HG02870 (cell line): ENCODE measurements at regions not wholly inside any gene's neighbourhood (a gene's known extent, or its start where the extent isn't known, plus 50 kb on each side); places are given as distances from the start of the nearest gene placed in this dataset.

Experiments used
- ATAC-seq: cut with Tn5 transposase; IDR thresholded peaks from one replicate; pipeline ENCODE4 v1.9.1; 2021; ENCODE audit warnings: mild to moderate bottlenecking, moderate library complexity; ENCODE audit not compliant: unreplicated experiment

GRCh38 chr10:78953113-78953798, 115.5 kb upstream of the ZMIZ1 start:
- ATAC-seq: no peak

DNA sequence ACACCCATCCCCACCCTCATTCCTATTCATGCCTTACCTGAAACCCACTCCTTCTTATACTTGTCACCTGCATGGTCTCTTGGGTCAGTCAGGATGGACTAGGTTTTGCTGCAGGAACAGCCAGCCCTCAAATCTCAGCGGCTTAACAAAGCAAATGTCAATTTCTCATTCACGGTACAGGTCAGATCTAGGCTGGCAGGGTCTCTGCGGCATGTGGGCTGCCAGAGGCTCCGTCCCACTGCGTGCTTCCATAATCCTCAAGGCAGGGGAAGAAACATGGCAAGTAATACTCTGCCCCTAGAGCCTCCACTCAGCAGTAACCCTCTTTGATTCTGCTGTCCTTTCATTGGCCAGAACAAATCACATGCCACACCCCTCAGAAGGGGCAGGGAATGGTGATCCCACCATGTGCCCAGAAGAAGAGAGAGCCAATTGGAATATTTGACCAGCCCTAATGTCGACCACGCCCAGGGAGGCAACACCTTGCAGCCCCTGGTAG, 114.9 kb upstream of the ZMIZ1 start:
- no peak for ATAC-seq

GRCh38 chr10:78954689-78955088, 114.1 kb upstream of the ZMIZ1 start:
- no peak for ATAC-seq

DNA sequence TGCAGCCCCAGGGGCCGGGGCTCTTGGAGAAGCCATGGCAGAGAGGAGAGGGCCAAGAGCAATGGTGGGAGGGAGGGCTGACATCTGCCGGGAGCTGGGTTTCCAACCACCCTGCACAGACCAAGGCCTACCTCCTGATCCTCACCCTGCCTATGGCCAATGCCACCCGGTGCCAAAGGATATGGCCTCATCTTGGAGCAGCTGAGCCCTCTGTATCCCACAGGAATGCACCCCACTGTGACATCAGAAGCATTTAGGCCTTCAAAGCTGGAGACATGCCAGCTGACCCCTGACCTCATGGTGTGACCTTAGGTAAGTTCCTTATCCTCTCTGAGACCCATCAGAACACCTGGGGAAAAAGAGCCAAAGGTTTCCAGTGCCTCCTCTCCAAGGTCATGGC, 113.6 kb upstream of the ZMIZ1 start:
- ATAC-seq: no peak

DNA sequence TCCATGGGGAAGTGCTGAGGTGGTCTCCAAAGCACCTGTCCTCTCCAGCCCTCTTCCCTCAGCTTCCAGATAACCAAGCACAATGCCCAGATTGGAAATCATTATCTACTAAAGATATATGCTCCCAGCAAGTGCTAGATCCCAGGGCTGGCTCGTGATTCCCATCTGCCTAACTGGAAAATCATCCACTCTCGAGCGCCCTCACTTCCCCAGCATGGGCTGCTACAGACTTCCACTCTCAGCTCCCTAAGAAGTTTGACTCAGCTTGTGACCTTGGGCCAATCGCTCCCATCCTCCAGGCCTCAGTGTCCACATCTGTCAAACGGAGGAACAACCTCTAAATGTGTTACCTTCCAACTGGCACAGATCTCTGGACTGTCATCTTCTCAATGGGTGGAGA, 112.4 kb upstream of the ZMIZ1 start:
- no peak for ATAC-seq

- ATAC-seq: no peak
These were observed 111.2 kb upstream of the ZMIZ1 start for GRCh38 chr10:78957471-78958039.

DNA sequence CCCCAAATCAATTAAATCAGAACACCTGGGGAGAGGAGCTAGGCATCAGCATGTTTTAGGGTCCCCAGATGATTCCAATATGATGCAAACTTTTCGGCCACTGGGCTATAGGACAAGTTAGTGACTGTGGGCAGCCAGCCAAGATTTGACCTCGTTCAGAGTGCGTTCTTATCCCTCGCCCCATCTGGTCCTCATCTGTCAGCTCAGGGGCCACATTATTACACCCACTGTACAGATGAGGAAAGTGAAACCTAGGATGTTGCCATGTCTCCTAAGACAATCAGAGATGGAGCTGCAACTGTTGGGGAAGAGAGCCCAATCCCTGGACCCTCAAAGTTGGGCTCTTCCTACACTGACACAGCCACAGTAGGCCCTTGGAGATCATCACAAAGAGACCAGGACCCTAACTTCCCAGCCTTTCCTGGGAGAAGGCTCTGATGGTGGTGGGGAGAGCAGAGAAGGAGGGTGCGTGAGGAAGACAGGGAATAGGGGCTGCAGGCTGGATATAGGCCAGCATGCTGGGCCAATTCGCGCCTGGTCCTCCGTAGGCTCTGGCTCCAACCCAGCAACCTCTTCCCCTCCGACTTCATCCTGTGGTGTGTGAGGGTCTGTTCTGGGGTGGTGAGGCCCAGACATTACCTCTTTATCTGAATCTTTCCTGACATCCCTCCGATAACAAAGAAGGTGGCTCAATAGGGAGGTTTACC, 109.4 kb upstream of the ZMIZ1 start:
- ATAC-seq: no peak

GRCh38 chr10:78959924-78960285, 108.9 kb upstream of the ZMIZ1 start:
- ATAC-seq: no peak

GRCh38 chr10:78960316-78960800, 108.4 kb upstream of the ZMIZ1 start:
- no peak for ATAC-seq

DNA sequence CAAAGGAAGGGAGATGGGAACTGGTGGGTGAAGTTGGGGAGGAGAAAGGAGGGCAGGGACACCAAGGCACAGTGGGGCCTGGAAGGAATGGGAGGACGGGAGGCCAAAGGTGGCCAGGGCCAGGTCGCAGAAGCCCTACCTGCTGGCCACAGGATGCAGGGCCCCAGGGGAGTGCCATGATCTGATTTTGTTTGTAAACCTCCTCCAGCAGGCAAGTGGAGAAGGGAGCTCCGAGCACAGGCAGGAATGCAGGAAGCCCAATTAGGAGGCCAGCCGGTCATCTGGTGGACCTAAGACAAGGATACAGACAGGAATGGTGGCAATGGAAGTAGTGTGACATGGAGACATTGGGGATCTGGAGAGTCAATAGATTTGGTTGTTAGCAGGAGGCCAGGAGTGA, 107.0 kb upstream of the ZMIZ1 start:
- no peak for ATAC-seq

DNA sequence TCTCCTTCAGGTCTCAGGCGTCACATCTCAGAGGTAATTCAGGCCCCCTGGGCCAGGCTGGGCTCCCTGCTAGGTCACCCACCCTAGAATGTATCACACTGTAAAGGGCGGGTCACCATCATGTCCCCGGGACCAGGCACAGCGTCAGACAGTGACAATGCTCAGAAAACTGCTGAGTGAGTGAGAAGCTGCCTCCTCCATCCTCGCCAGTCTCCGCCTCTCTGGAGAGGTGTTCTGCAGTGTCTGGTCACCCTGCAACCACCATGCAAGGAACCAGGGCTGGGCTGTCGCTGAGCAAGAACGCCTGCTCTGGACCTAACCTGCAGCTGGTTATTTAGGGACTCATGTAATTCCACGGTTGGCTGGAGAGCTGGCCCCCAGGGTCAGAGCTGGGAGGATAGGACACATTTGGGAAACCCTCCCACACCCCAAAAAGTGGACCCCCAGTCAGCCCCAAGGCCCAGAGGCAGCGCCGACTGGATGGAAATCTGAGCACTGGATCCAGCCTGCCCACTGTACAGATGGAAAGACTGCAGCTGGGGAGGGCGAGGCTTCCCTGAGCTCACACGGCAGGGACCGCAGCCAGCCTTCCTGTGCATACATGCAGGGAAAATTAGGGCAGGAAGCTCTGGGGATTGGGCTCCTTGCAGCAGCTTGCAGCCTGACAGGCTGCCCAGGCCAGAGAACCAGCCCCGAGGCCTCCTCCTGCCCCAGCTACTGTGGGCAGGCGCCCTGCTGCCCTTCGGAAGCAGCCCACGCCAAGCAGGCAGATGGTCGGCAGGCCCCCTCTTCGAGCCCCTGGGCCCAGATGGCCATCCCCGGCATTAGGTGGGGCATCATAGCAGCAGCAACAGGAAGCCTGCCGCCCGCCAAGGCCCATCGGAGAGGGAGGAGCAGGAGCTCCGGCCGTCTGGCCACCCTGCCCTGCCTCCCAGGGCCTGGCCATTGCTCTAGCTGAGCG, 105.4 kb upstream of the ZMIZ1 start:
- ATAC-seq: no peak

GRCh38 chr10:78964274-78964951, 104.4 kb upstream of the ZMIZ1 start:
- ATAC-seq: no peak

GRCh38 chr10:78964952-78965633, 103.7 kb upstream of the ZMIZ1 start:
- ATAC-seq: no peak

DNA sequence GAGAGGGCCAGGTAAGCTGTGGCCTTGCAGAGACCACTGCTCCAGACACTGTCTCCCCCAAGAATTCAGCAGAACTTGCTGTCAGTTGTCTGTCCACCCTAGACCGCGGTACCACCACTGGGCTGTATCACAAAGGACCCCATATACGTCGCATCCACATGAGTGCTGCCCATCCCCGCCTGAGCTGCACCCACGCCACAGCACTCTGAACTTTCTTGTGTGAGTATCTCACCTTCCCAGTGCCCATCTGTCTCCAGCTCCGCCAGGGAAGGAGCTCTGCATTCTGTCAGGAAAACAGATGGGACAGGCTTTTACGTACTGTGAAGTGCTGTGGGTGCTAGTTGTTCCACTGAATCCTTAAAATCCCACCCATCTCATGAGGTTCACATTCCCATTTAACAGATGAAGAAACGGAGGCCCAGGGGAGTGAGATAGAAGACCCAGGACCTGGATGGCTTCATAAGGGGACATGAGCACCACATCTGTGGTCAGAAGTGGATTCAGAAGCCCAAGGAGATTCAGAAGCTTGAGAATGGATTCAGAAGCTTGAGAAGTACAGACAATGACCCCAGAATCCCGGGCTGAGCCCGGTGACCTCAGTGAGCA, 102.5 kb upstream of the ZMIZ1 start:
- ATAC-seq: no peak

- no peak for ATAC-seq
These were observed 101.8 kb upstream of the ZMIZ1 start for GRCh38 chr10:78966844-78967488.

DNA sequence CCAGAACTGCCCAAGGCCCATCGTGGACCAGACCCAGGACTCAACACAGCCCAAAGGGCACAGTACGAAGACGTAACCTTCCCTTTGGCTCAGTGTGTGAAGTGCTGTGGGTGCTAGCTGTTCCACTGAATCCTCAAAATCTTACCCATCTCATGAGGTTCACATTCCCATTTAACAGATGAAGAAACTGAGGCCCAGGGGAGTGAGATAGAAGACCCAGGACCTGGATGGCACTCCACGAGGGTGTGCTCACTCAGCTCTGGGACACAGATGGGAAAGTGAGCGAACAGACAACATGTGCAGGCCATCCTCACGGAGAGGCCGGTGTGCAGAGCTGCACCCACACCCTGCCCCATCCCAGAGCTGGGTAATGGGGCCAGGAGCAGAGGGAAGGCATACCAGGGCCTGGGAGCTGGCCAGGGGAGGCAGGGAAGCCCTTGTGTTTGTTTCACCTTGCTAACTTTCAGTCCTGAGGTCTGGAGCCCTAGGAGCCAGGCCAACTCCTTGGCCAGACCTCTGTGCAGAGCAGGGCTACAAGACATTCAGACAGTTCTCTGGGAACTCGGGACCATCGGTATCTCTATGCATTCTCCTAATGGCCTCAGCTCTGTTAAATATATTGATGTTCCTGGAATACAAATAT, 100.3 kb upstream of the ZMIZ1 start:
- ATAC-seq: no peak

- ATAC-seq: no peak
These were observed 99.8 kb upstream of the ZMIZ1 start for GRCh38 chr10:78968943-78969342.

- no peak for ATAC-seq
These were observed 99.0 kb upstream of the ZMIZ1 start for GRCh38 chr10:78969719-78970118.
